GM21390 (cell line): ENCODE measurements at regions not wholly inside any gene's neighbourhood (a gene's known extent, or its start where the extent isn't known, plus 50 kb on each side); places are given as distances from the start of the nearest gene placed in this dataset.

Experiments used
- ATAC-seq: cut with Tn5 transposase; IDR thresholded peaks from one replicate; pipeline ENCODE4 v1.9.1; 2021; ENCODE audit not compliant: unreplicated experiment

- ATAC-seq: no peak
These were observed 128.9 kb upstream of the CELF4 start for GRCh38 chr18:37694516-37694915.

GRCh38 chr18:37691162-37691561 is 125.6 kb upstream of the CELF4 start:
- no peak for ATAC-seq

GRCh38 chr18:37689841-37690240 is 124.2 kb upstream of the CELF4 start:
- ATAC-seq: no peak

GRCh38 chr18:37684590-37684989 is 119.0 kb upstream of the CELF4 start:
- ATAC-seq: no peak

- no peak for ATAC-seq
These were observed 118.6 kb upstream of the CELF4 start for GRCh38 chr18:37684183-37684582.

- no peak for ATAC-seq
These were observed 115.3 kb upstream of the CELF4 start for GRCh38 chr18:37680911-37681310.

- ATAC-seq: no peak
These were observed 110.7 kb upstream of the CELF4 start for GRCh38 chr18:37676276-37676675.

- no peak for ATAC-seq
These were observed 110.1 kb upstream of the CELF4 start for GRCh38 chr18:37675699-37676098.

- ATAC-seq: no peak
These were observed 109.0 kb upstream of the CELF4 start for GRCh38 chr18:37674570-37674969.

GRCh38 chr18:37673671-37674070 is 108.1 kb upstream of the CELF4 start:
- ATAC-seq: no peak

- no peak for ATAC-seq
These were observed 107.5 kb upstream of the CELF4 start for GRCh38 chr18:37672932-37673595.

- no peak for ATAC-seq
These were observed 106.4 kb upstream of the CELF4 start for GRCh38 chr18:37672001-37672400.

GRCh38 chr18:37671530-37671929 is 105.9 kb upstream of the CELF4 start:
- no peak for ATAC-seq

- no peak for ATAC-seq
These were observed 105.5 kb upstream of the CELF4 start for GRCh38 chr18:37671119-37671518.

- ATAC-seq: no peak
These were observed 104.5 kb upstream of the CELF4 start for GRCh38 chr18:37669991-37670534.

GRCh38 chr18:37668971-37669747 is 103.6 kb upstream of the CELF4 start:
- ATAC-seq: no peak

- no peak for ATAC-seq
These were observed 102.2 kb upstream of the CELF4 start for GRCh38 chr18:37667836-37668235.

GRCh38 chr18:37666991-37667390 is 101.4 kb upstream of the CELF4 start:
- ATAC-seq: no peak

- ATAC-seq: no peak
These were observed 100.9 kb upstream of the CELF4 start for GRCh38 chr18:37666451-37666850.

- no peak for ATAC-seq
These were observed 99.7 kb upstream of the CELF4 start for GRCh38 chr18:37665346-37665745.

- ATAC-seq: no peak
These were observed 97.8 kb upstream of the CELF4 start for GRCh38 chr18:37663446-37663845.
